NCI-H2171 (cell line): ENCODE measurements at regions not wholly inside any gene's neighbourhood (a gene's known extent, or its start where the extent isn't known, plus 50 kb on each side); places are given as distances from the start of the nearest gene placed in this dataset.
"Not testable (repeated sequence)": the region's sequence is repeated elsewhere in the genome, so short reads cannot be mapped to it uniquely, and the experiment has no call there.

Source experiments
- DNase-seq: peaks from one replicate; lab custom pipeline; 2025; lab: John Stamatoyannopoulos, UW

GRCh38 chr12:66733321-66733720 lies 54.4 kb upstream of the GRIP1 start:
- no peak for DNase-seq

- no peak for DNase-seq
Measured at GRCh38 chr12:66733839-66734238, 55.0 kb upstream of the GRIP1 start.

GRCh38 chr12:66735275-66735674 lies 56.4 kb upstream of the GRIP1 start:
- no peak for DNase-seq

GRCh38 chr12:66736931-66737330 lies 58.1 kb upstream of the GRIP1 start:
- DNase-seq, result no peak

- DNase-seq, result no peak
Measured at GRCh38 chr12:66739266-66739665, 60.4 kb upstream of the GRIP1 start.

- peak; percentile 33 for DNase-seq
Measured at GRCh38 chr12:66739940-66740651, 61.2 kb upstream of the GRIP1 start.

GRCh38 chr12:66740732-66741131 lies 61.9 kb upstream of the GRIP1 start:
- no peak for DNase-seq

- no peak for DNase-seq
Measured at GRCh38 chr12:66741919-66742318, 63.0 kb upstream of the GRIP1 start.

GRCh38 chr12:66742508-66743367 lies 63.9 kb upstream of the GRIP1 start:
- no peak for DNase-seq

GRCh38 chr12:66744461-66744860 lies 65.6 kb upstream of the GRIP1 start:
- no peak for DNase-seq

GRCh38 chr12:66744956-66745383 lies 66.1 kb upstream of the GRIP1 start:
- no peak for DNase-seq

GRCh38 chr12:66746489-66747201 lies 67.8 kb upstream of the GRIP1 start:
- DNase-seq, result no peak

GRCh38 chr12:66751432-66752113 lies 72.7 kb upstream of the GRIP1 start:
- no peak for DNase-seq

GRCh38 chr12:66753810-66754209 lies 74.9 kb upstream of the GRIP1 start:
- DNase-seq, result no peak

- DNase-seq, result no peak
Measured at GRCh38 chr12:66755727-66756395, 77.0 kb upstream of the GRIP1 start.

- DNase-seq, result no peak
Measured at GRCh38 chr12:66756631-66757030, 77.8 kb upstream of the GRIP1 start.

- not testable (repeated sequence) for DNase-seq
Measured at GRCh38 chr12:66760122-66760521, 81.2 kb upstream of the GRIP1 start.

- DNase-seq, result no peak
Measured at GRCh38 chr12:66763467-66763866, 84.6 kb upstream of the GRIP1 start.

GRCh38 chr12:66765204-66765603 lies 86.3 kb upstream of the GRIP1 start:
- DNase-seq, result no peak

- no peak for DNase-seq
Measured at GRCh38 chr12:66767536-66767935, 88.7 kb upstream of the GRIP1 start.

- no peak for DNase-seq
Measured at GRCh38 chr12:66768293-66768692, 89.4 kb upstream of the GRIP1 start.

GRCh38 chr12:66774929-66775328 lies 96.1 kb upstream of the GRIP1 start:
- DNase-seq, result peak; percentile 55
